HFFc6 (cell line): ENCODE measurements at regions not wholly inside any gene's neighbourhood (a gene's known extent, or its start where the extent isn't known, plus 50 kb on each side); places are given as distances from the start of the nearest gene placed in this dataset.
A peak's percentile ranks its signal among the peaks of the same experiment; 100 is the strongest.

Experiments used
- DNase-seq: peaks from one replicate; pipeline ENCODE4 v3.0.0-alpha.2; 2018
- H3K27ac Mint-ChIP-seq: 2 replicates; pipeline ENCODE4 v1.8.0; 2020; ENCODE audit warnings: mild to moderate bottlenecking, mixed read lengths
- H3K27me3 Mint-ChIP-seq: 2 replicates; pipeline ENCODE4 v1.8.0; 2021; ENCODE audit warnings: mild to moderate bottlenecking, moderate library complexity, mixed read lengths; ENCODE audit not compliant: insufficient read depth
- H3K36me3 Mint-ChIP-seq: 2 replicates; pipeline ENCODE4 v1.8.0; 2021; ENCODE audit warnings: low read depth, mixed read lengths
- H3K4me1 Mint-ChIP-seq: 2 replicates; pipeline ENCODE4 v1.8.0; 2020; ENCODE audit warnings: low read depth, mixed read lengths
- H3K4me3 Mint-ChIP-seq: 2 replicates; pipeline ENCODE4 v1.8.0; 2020; ENCODE audit warnings: mild to moderate bottlenecking, moderate library complexity, mixed read lengths
- H3K9me3 Mint-ChIP-seq: 2 replicates; pipeline ENCODE4 v1.8.0; 2020; ENCODE audit warnings: mild to moderate bottlenecking, mixed read lengths
- TF ChIP-seq, protein P1 (sequence below): fragments of 200-600 bp; sonication (generic); IDR thresholded peaks from 2 replicates; pipeline ENCODE4 v1.5.0; 2021; ENCODE audit warnings: antibody characterized with exemption, mild to moderate bottlenecking

DNA sequence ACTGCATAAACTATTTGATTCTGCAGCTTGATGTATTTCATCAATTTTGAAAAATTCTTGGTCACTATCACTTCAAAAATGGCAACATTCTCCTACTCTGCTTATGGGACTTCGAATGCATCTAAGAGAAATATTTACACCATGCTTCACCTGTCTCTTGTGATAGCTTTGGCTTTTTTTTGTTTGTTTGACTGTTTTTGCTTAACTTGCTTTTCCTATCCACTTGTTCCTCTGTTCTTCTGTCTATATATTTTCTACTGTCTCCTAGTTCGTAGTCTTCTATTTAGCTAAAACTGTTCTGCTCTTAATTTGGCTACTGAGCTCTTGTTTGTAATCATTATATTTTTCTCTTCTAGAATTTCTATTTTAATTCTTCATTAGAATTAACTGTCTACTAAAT lies 94.4 kb downstream of the INHBA start:
- H3K27ac Mint-ChIP-seq: no peak overlapping the region
- no peak for DNase-seq
- no peaks in the 10 kb centered on the region for H3K27me3 Mint-ChIP-seq
- no peaks in the 10 kb centered on the region for H3K4me1 Mint-ChIP-seq
- no peak overlapping the region for H3K4me3 Mint-ChIP-seq
- TF ChIP-seq, protein P1, sequence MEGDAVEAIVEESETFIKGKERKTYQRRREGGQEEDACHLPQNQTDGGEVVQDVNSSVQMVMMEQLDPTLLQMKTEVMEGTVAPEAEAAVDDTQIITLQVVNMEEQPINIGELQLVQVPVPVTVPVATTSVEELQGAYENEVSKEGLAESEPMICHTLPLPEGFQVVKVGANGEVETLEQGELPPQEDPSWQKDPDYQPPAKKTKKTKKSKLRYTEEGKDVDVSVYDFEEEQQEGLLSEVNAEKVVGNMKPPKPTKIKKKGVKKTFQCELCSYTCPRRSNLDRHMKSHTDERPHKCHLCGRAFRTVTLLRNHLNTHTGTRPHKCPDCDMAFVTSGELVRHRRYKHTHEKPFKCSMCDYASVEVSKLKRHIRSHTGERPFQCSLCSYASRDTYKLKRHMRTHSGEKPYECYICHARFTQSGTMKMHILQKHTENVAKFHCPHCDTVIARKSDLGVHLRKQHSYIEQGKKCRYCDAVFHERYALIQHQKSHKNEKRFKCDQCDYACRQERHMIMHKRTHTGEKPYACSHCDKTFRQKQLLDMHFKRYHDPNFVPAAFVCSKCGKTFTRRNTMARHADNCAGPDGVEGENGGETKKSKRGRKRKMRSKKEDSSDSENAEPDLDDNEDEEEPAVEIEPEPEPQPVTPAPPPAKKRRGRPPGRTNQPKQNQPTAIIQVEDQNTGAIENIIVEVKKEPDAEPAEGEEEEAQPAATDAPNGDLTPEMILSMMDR: no peak
- H3K9me3 Mint-ChIP-seq: no peaks in the 10 kb centered on the region
- H3K36me3 Mint-ChIP-seq: no peaks in the 10 kb centered on the region

DNA sequence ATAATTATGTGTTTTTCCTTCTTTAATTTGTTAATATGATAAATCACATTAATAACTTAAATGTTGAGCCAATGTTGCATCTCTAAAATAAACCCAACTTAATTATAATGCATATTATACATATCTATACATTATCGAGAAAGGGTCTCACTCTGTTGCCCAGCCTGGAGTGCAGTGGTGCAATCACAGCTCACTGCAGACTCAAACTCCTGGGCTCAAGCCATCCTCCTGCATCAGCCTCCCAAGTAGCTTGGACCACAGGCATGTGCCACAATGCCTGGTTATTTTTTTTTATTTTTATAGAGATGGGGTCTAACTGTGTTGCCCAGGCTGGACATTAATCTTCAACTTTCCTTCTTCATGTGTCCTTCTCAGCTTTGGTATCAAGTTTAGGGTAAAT lies 98.9 kb downstream of the INHBA start:
- no peaks in the 10 kb centered on the region for H3K9me3 Mint-ChIP-seq
- no peak for DNase-seq
- H3K27ac Mint-ChIP-seq: no peak overlapping the region
- H3K4me1 Mint-ChIP-seq: no peaks in the 10 kb centered on the region
- H3K4me3 Mint-ChIP-seq: no peak overlapping the region
- TF ChIP-seq, protein P1: no peak
- no peaks in the 10 kb centered on the region for H3K36me3 Mint-ChIP-seq
- no peaks in the 10 kb centered on the region for H3K27me3 Mint-ChIP-seq

GRCh38 chr7:41599760-41600159 lies 103.1 kb downstream of the INHBA start:
- Mint-ChIP-seq H3K36me3 (peaks cover 13% of the 10 kb centered on the region; the same call in 1 of the 2 replicates), H3K4me3 (no peak overlapping the region), H3K27ac (no peak overlapping the region), H3K27me3 (no peaks in the 10 kb centered on the region), H3K4me1 (no peaks in the 10 kb centered on the region), H3K9me3 (no peaks in the 10 kb centered on the region; the same call in 1 of the 2 replicates)
- TF ChIP-seq, protein P1: peak; percentile 48
- no peak for DNase-seq

GRCh38 chr7:41592794-41593193 lies 110.1 kb downstream of the INHBA start:
- DNase-seq: no peak
- Mint-ChIP-seq H3K36me3 (peaks cover 13% of the 10 kb centered on the region; the same call in 1 of the 2 replicates), H3K9me3 (no peaks in the 10 kb centered on the region; the same call in 1 of the 2 replicates), H3K27me3 (no peaks in the 10 kb centered on the region; the same call in 1 of the 2 replicates), H3K27ac (no peak overlapping the region), H3K4me3 (no peak overlapping the region), H3K4me1 (peaks cover 6% of the 10 kb centered on the region)
- TF ChIP-seq, protein P1: no peak

DNA sequence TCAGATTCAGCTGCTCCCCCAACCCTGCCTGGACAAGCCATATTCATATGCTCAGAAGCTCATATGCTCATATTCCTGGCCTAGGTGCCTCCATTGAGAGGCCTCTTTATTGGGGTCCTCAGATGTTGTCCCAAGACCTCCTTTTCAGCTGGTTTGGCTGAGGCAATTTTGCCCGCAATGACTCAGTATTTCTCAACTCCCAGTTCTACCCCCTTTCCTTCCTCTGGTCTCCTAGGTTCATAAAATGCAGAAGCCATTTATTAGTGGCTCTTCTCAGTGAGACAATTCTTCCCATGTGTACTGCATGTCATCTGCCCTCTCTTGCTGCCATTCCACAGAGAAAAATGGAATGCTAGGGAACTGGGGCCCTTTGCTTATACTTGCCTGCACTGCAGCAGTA lies 110.7 kb downstream of the INHBA start:
- Mint-ChIP-seq H3K27me3 (no peaks in the 10 kb centered on the region; the same call in 1 of the 2 replicates), H3K4me3 (no peak overlapping the region), H3K27ac (no peak overlapping the region), H3K4me1 (peaks cover 6% of the 10 kb centered on the region), H3K9me3 (no peaks in the 10 kb centered on the region; the same call in 1 of the 2 replicates), H3K36me3 (peaks cover 13% of the 10 kb centered on the region; the same call in 1 of the 2 replicates)
- TF ChIP-seq, protein P1: no peak
- DNase-seq: no peak

DNA sequence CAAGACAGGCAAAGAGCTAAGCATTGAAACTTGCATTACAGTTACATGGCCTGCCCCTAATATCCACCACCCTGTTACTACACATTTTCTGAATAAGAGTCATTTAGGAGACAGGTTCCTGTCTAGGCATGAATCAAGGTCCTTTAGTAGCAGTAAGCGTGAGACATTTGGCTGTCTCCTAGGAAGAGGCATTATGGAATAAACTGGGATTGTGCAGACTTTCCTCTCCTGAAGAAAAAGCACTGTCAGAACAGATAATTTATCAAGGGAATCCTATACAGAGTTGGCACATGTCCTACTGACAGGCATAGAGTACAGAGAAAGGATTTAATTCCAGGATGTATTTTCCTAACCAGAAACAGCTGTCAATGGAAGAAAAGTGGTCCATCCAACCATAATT lies 111.9 kb downstream of the INHBA start:
- no peaks in the 10 kb centered on the region; the same call in 1 of the 2 replicates for H3K27me3 Mint-ChIP-seq
- H3K36me3 Mint-ChIP-seq: peaks cover 4% of the 10 kb centered on the region; the same call in 1 of the 2 replicates
- H3K27ac Mint-ChIP-seq: no peak overlapping the region

More for the DNA sequence above, 111.9 kb downstream of the INHBA start:
- Mint-ChIP-seq H3K9me3 (no peaks in the 10 kb centered on the region), H3K4me1 (peaks cover 6% of the 10 kb centered on the region), H3K4me3 (no peak overlapping the region)
- DNase-seq: no peak
- TF ChIP-seq, protein P1: no peak
